ENCODE measurements at regions not wholly inside any gene's neighbourhood (a gene's known extent, or its start where the extent isn't known, plus 50 kb on each side); places are given as distances from the start of the nearest gene placed in this dataset.

GRCh38 chr12:127712561-127712960, 554.4 kb upstream of the TMEM132C start:
- intact Hi-C loops (cut with DNase I), result no loop called here
- Histone ChIP-seq H3K9me3 (no peaks in the 10 kb centered on the region), H3K4me3 (no peak overlapping the region), H3K36me3 (no peaks in the 10 kb centered on the region), H3K4me1 (replicated peaks) (no peaks in the 10 kb centered on the region), H3K27ac (no peak overlapping the region), H3K27me3 (replicated peaks; ENCODE audit: insufficient read depth) (no peaks in the 10 kb centered on the region)
- TF ChIP-seq POLR2A (IDR thresholded peaks at IDR 0.05) (no peak), POLR2AphosphoS5 (IDR thresholded peaks at IDR 0.05) (no peak), CTCF (IDR thresholded peaks at IDR 0.05) (no peak)
- 69% methylated on average over 2 of the region's 2 CpGs for WGBS
- no peak for DNase-seq (ENCODE audit: low spot score)

- 59% methylated on average over 2 of the region's 2 CpGs for WGBS
- no peak for DNase-seq (ENCODE audit: low spot score)
- Histone ChIP-seq H3K9me3 (no peaks in the 10 kb centered on the region), H3K36me3 (no peaks in the 10 kb centered on the region), H3K27me3 (replicated peaks; ENCODE audit: insufficient read depth) (no peaks in the 10 kb centered on the region), H3K4me3 (no peak overlapping the region), H3K27ac (no peak overlapping the region), H3K4me1 (replicated peaks) (no peaks in the 10 kb centered on the region)
- intact Hi-C loops (cut with DNase I), result no loop called here
- TF ChIP-seq POLR2A (IDR thresholded peaks at IDR 0.05), result no peak
- no peak for TF ChIP-seq CTCF (IDR thresholded peaks at IDR 0.05)
- no peak for TF ChIP-seq POLR2AphosphoS5 (IDR thresholded peaks at IDR 0.05)
Measured at GRCh38 chr12:127716166-127716565, 550.8 kb upstream of the TMEM132C start.

DNA sequence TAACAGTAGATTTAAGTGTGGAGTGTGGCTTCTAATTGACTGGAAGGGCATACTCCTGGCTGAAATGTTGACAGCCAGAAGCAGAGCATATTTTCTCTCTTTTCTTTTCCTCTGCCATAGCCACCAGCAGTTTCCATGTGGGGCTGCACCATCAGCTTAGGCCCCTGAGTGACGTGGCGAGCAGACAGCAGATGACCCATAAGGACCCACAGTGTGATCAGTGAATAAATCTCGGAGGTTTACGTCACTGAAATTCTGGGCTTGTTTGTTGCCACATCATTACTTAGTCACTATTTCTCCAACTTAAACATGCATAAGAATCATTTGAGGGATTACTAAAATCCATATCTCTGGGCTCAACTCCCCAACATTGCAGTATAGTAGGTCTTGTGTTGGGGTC, 549.7 kb upstream of the TMEM132C start:
- Histone ChIP-seq H3K4me3 (no peak overlapping the region), H3K27me3 (replicated peaks; ENCODE audit: insufficient read depth) (no peaks in the 10 kb centered on the region), H3K36me3 (no peaks in the 10 kb centered on the region), H3K27ac (no peak overlapping the region), H3K4me1 (replicated peaks) (no peaks in the 10 kb centered on the region), H3K9me3 (no peaks in the 10 kb centered on the region)
- no peak for TF ChIP-seq CTCF (IDR thresholded peaks at IDR 0.05)
- no peak for TF ChIP-seq POLR2AphosphoS5 (IDR thresholded peaks at IDR 0.05)
- no peak for TF ChIP-seq POLR2A (IDR thresholded peaks at IDR 0.05)
- intact Hi-C loops (cut with DNase I), result no loop called here
- no peak for DNase-seq (ENCODE audit: low spot score)
- 91% methylated on average over 4 of the region's 4 CpGs for WGBS

DNA sequence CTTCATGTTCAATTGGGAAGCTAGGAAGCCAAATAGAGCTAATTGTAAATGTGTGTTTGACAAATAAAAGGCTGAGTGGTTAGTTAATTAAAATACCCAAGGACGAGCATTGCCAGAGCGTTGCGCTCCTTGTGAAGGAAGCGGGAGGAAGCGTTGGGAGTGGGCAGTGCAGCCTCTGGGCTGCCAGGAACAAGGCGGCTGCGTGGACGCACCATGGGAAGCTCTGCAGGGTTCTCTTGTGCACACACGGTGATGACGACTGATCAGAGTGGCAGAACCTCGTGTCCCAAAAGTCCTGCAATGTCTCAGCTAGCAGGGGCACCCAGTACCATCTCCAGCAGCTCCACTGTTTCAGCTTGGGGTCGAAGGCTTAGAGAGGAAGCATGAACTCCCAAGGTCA, 546.6 kb upstream of the TMEM132C start:
- Histone ChIP-seq H3K27me3 (replicated peaks; ENCODE audit: insufficient read depth) (no peaks in the 10 kb centered on the region), H3K36me3 (no peaks in the 10 kb centered on the region), H3K4me1 (replicated peaks) (no peaks in the 10 kb centered on the region), H3K9me3 (no peaks in the 10 kb centered on the region), H3K4me3 (no peak overlapping the region), H3K27ac (no peak overlapping the region)
- no peak for DNase-seq (ENCODE audit: low spot score)
- intact Hi-C loops (cut with DNase I), result no loop called here
- WGBS, result 84% methylated on average over 12 of the region's 12 CpGs
- TF ChIP-seq POLR2A (IDR thresholded peaks at IDR 0.05) (no peak), POLR2AphosphoS5 (IDR thresholded peaks at IDR 0.05) (no peak), CTCF (IDR thresholded peaks at IDR 0.05) (no peak)

GRCh38 chr12:127722611-127723010, 544.4 kb upstream of the TMEM132C start:
- TF ChIP-seq CTCF (IDR thresholded peaks at IDR 0.05) (no peak), POLR2AphosphoS5 (IDR thresholded peaks at IDR 0.05) (no peak), POLR2A (IDR thresholded peaks at IDR 0.05) (no peak)
- H3K27ac ChIP-seq, result no peak overlapping the region
- H3K36me3 ChIP-seq, result no peaks in the 10 kb centered on the region
- intact Hi-C loops (cut with DNase I), result no loop called here
- H3K27me3 ChIP-seq (replicated peaks; ENCODE audit: insufficient read depth), result no peaks in the 10 kb centered on the region
- DNase-seq (ENCODE audit: low spot score), result no peak
- no peaks in the 10 kb centered on the region for H3K4me1 ChIP-seq (replicated peaks)
- no peaks in the 10 kb centered on the region for H3K9me3 ChIP-seq
- 88% methylated on average over 5 of the region's 5 CpGs for WGBS
- H3K4me3 ChIP-seq, result no peak overlapping the region

All from prostate gland (tissue), 2 donors.